ENCODE measurements at regions not wholly inside any gene's neighbourhood (a gene's known extent, or its start where the extent isn't known, plus 50 kb on each side); places are given as distances from the start of the nearest gene placed in this dataset.
"Not testable (repeated sequence)": the region's sequence is repeated elsewhere in the genome, so short reads cannot be mapped to it uniquely, and the experiment has no call there.

GRCh38 chr16:14015948-14016347 lies 55.2 kb upstream of the MRTFB start:
- no peak for TF ChIP-seq CTCF (IDR thresholded peaks at IDR 0.05; ENCODE audit: control insufficient read depth, extremely low read depth, insufficient read depth)
- H3K4me3 ChIP-seq (ENCODE audit: low read depth, low read length): no peak overlapping the region
- no peak for DNase-seq (ENCODE audit: low read depth)

- not testable (repeated sequence) for DNase-seq (ENCODE audit: low read depth); H3K4me3 ChIP-seq (ENCODE audit: low read depth, low read length)
Measured at GRCh38 chr16:14016362-14016761, 54.8 kb upstream of the MRTFB start.

- H3K4me3 ChIP-seq (ENCODE audit: low read depth, low read length): no peak overlapping the region
- DNase-seq (ENCODE audit: low read depth): no peak
- TF ChIP-seq CTCF (IDR thresholded peaks at IDR 0.05; ENCODE audit: control insufficient read depth, extremely low read depth, insufficient read depth): no peak
Measured at GRCh38 chr16:14017886-14018285, 53.2 kb upstream of the MRTFB start.

GRCh38 chr16:14018851-14019250 lies 52.3 kb upstream of the MRTFB start:
- no peak for DNase-seq (ENCODE audit: low read depth)
- no peak for TF ChIP-seq CTCF (IDR thresholded peaks at IDR 0.05; ENCODE audit: control insufficient read depth, extremely low read depth, insufficient read depth)
- H3K4me3 ChIP-seq (ENCODE audit: low read depth, low read length): no peak overlapping the region

GRCh38 chr16:14020141-14020540 lies 51.0 kb upstream of the MRTFB start:
- peak; percentile 88 for DNase-seq (ENCODE audit: low read depth)
- no peak for TF ChIP-seq CTCF (IDR thresholded peaks at IDR 0.05; ENCODE audit: control insufficient read depth, extremely low read depth, insufficient read depth)
- no peak overlapping the region for H3K4me3 ChIP-seq (ENCODE audit: low read depth, low read length)
